D341Med (cell line): ENCODE measurements at regions not wholly inside any gene's neighbourhood (a gene's known extent, or its start where the extent isn't known, plus 50 kb on each side); places are given as distances from the start of the nearest gene placed in this dataset.
"Not testable (repeated sequence)": the region's sequence is repeated elsewhere in the genome, so short reads cannot be mapped to it uniquely, and the experiment has no call there.

Experiments
- DNase-seq: peaks from one replicate; pipeline ENCODE4 v3.0.0; 2012; ENCODE audit warnings: low spot score

GRCh38 chr2:11877764-11878163 lies 131.3 kb downstream of the LPIN1 start:
- DNase-seq = no peak

- not testable (repeated sequence) for DNase-seq
Observed at GRCh38 chr2:11885253-11885652, 138.8 kb downstream of the LPIN1 start.

- not testable (repeated sequence) for DNase-seq
Observed at GRCh38 chr2:11886899-11887298, 140.5 kb downstream of the LPIN1 start.

GRCh38 chr2:11889101-11889850 lies 142.8 kb downstream of the LPIN1 start:
- DNase-seq = no peak

- no peak for DNase-seq
Observed at GRCh38 chr2:11889854-11890253, 143.4 kb downstream of the LPIN1 start.

- no peak for DNase-seq
Observed at GRCh38 chr2:11891028-11891427, 144.6 kb downstream of the LPIN1 start.

- no peak for DNase-seq
Observed at GRCh38 chr2:11891671-11892440, 145.4 kb downstream of the LPIN1 start.

- DNase-seq = no peak
Observed at GRCh38 chr2:11896386-11896785, 150.0 kb downstream of the LPIN1 start.

GRCh38 chr2:11898576-11898975 lies 152.1 kb downstream of the LPIN1 start:
- DNase-seq = no peak

- DNase-seq = no peak
Observed at GRCh38 chr2:11899264-11899818, 152.9 kb downstream of the LPIN1 start.

- DNase-seq = not testable (repeated sequence)
Observed at GRCh38 chr2:11900891-11901290, 154.5 kb downstream of the LPIN1 start.

- DNase-seq = no peak
Observed at GRCh38 chr2:11901351-11902069, 155.1 kb downstream of the LPIN1 start.

- no peak for DNase-seq
Observed at GRCh38 chr2:11903085-11903606, 156.7 kb downstream of the LPIN1 start.

GRCh38 chr2:11904029-11904428 lies 157.6 kb downstream of the LPIN1 start:
- DNase-seq = no peak

- DNase-seq = no peak
Observed at GRCh38 chr2:11904941-11905340, 158.5 kb downstream of the LPIN1 start.

GRCh38 chr2:11907190-11907589 lies 160.8 kb downstream of the LPIN1 start:
- DNase-seq = no peak

- DNase-seq = no peak
Observed at GRCh38 chr2:11910971-11911370, 164.5 kb downstream of the LPIN1 start.

GRCh38 chr2:11912980-11913379 lies 166.5 kb downstream of the LPIN1 start:
- DNase-seq = no peak

- DNase-seq = no peak
Observed at GRCh38 chr2:11914455-11914854, 168.0 kb downstream of the LPIN1 start.

GRCh38 chr2:11915650-11916049 lies 169.2 kb downstream of the LPIN1 start:
- DNase-seq = no peak

- DNase-seq = no peak
Observed at GRCh38 chr2:11919953-11920352, 173.5 kb downstream of the LPIN1 start.

GRCh38 chr2:11920993-11921583 lies 174.7 kb downstream of the LPIN1 start:
- no peak for DNase-seq
